CD4-positive, alpha-beta T cell (primary cell): ENCODE measurements at regions not wholly inside any gene's neighbourhood (a gene's known extent, or its start where the extent isn't known, plus 50 kb on each side); places are given as distances from the start of the nearest gene placed in this dataset.

Experiments used
- ATAC-seq: fragments of 200-7000 bp; cut with Tn5 transposase; one replicate; pipeline ENCODE4 v1.10.0; 2022; ENCODE audit warnings: mild to moderate bottlenecking; ENCODE audit not compliant: poor library complexity
- CTCF ChIA-PET: fragments of 350-600 bp; sonication (Branson Sonifier 250); formaldehyde crosslinking; loops from one replicate; lab custom pipeline; 2021; ENCODE audit warnings: antibody characterized with exemption, inconsistent platforms; lab: Charles Lee
- POLR2A ChIA-PET: fragments of 350-600 bp; sonication (Branson Sonifier 250); formaldehyde crosslinking; loops from one replicate; lab custom pipeline; 2021; ENCODE audit warnings: antibody characterized with exemption, inconsistent platforms; lab: Charles Lee
- DNase-seq, 14 experiments: peaks; one replicate each; pipeline ENCODE4 v3.0.0-alpha.2; 2013 to 2020; ENCODE audit warnings: mixed read lengths in 2 of 14
- H3K27ac ChIP-seq, 2 donors: one replicate each; pipeline versions ENCODE4 v1.5.1 to v1.7.0; 2013; ENCODE audit warnings: low read length in 2 of 2, low read depth in 1 of 2, mild to moderate bottlenecking in 1 of 2
- H3K27me3 ChIP-seq, 2 experiments: 1 replicate in 1 of 2; 2 replicates in 1 of 2; pipeline versions ENCODE4 v1.6.1 to v1.7.0; 2013; ENCODE audit warnings: low read length in 2 of 2, control low read depth in 1 of 2, mild to moderate bottlenecking in 1 of 2, moderate library complexity in 1 of 2; ENCODE audit not compliant: insufficient read depth in 2 of 2, control insufficient read depth in 1 of 2
- H3K36me3 ChIP-seq: one replicate; pipeline ENCODE4 v1.6.1; 2013; ENCODE audit warnings: low read length, control low read depth; ENCODE audit not compliant: insufficient read depth
- H3K4me1 ChIP-seq: one replicate; pipeline ENCODE4 v1.6.1; 2013; ENCODE audit warnings: low read length, control low read depth; ENCODE audit not compliant: insufficient read depth
- H3K4me3 ChIP-seq: one replicate; pipeline ENCODE4 v1.5.1; 2013; ENCODE audit warnings: mild to moderate bottlenecking, low read length, moderate library complexity
- H3K9me3 ChIP-seq, 2 experiments: 1 replicate in 1 of 2; 2 replicates in 1 of 2; pipeline versions ENCODE4 v1.6.1 to v1.7.0; 2013; ENCODE audit warnings: low read length in 2 of 2, mild to moderate bottlenecking in 2 of 2, control low read depth in 1 of 2, moderate library complexity in 1 of 2; ENCODE audit not compliant: control insufficient read depth in 1 of 2, insufficient read depth in 1 of 2
- H3K27ac Mint-ChIP-seq: one replicate; pipeline ENCODE4 v1.8.0; 2020; ENCODE audit warnings: mixed read lengths
- H3K27me3 Mint-ChIP-seq: one replicate; pipeline ENCODE4 v1.8.0; 2021; ENCODE audit warnings: mixed read lengths
- H3K36me3 Mint-ChIP-seq: one replicate; pipeline ENCODE4 v1.8.0; 2021; ENCODE audit warnings: low read depth, mixed read lengths
- H3K4me1 Mint-ChIP-seq: one replicate; pipeline ENCODE4 v1.8.0; 2021; ENCODE audit warnings: low read depth, mixed read lengths
- H3K4me3 Mint-ChIP-seq: one replicate; pipeline ENCODE4 v1.8.0; 2020; ENCODE audit warnings: mild to moderate bottlenecking, mixed read lengths
- H3K9me3 Mint-ChIP-seq: one replicate; pipeline ENCODE4 v1.8.0; 2020; ENCODE audit warnings: mixed read lengths
- intact Hi-C, 2 experiments: fragments of 100-400 bp; cut with DNase I in 1 of 2; cut with micrococcal nuclease in 1 of 2; formaldehyde crosslinking; loops; one replicate each; pipeline versions ENCODE4 v1.15.1 to v1.9.0; 2023 to 2025; cut with DNase I, micrococcal nuclease
- TF ChIP-seq, protein P1 (sequence below): fragments of 200-600 bp; IDR thresholded peaks from one replicate; pipeline ENCODE4 v1.8.0; 2022; ENCODE audit warnings: antibody characterized with exemption, mild to moderate bottlenecking

DNA sequence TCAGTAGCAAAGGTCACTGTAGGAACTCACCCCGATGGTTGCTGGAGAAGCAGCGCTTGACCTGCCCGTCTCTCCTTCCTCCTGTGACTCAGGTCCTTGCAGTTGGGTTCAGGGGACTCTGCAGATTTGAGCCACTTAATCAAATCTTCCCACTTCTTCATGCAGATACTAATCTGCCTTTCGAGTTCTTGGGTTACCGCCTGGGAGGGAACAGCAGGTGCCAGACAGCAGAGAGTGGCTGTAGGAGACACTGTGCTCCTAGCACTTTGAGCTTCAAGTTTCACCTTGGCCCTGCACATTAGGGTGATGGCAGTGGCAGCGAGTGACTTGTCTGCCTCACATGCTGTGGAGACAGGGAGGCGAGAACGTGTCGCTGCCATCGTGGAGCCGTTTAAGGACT lies 478.3 kb downstream of the PSAT1 start:
- TF ChIP-seq, protein P1, sequence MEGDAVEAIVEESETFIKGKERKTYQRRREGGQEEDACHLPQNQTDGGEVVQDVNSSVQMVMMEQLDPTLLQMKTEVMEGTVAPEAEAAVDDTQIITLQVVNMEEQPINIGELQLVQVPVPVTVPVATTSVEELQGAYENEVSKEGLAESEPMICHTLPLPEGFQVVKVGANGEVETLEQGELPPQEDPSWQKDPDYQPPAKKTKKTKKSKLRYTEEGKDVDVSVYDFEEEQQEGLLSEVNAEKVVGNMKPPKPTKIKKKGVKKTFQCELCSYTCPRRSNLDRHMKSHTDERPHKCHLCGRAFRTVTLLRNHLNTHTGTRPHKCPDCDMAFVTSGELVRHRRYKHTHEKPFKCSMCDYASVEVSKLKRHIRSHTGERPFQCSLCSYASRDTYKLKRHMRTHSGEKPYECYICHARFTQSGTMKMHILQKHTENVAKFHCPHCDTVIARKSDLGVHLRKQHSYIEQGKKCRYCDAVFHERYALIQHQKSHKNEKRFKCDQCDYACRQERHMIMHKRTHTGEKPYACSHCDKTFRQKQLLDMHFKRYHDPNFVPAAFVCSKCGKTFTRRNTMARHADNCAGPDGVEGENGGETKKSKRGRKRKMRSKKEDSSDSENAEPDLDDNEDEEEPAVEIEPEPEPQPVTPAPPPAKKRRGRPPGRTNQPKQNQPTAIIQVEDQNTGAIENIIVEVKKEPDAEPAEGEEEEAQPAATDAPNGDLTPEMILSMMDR: no peak
- Histone ChIP-seq H3K36me3 (no peaks in the 10 kb centered on the region), H3K27me3 (no peaks in the 10 kb centered on the region), H3K4me1 (no peaks in the 10 kb centered on the region), H3K9me3 (no peaks in the 10 kb centered on the region), H3K4me3 (no peak overlapping the region), H3K27ac (no peak overlapping the region)
- no peaks in the 10 kb centered on the region for H3K9me3 Mint-ChIP-seq
- no peak overlapping the region for H3K27ac Mint-ChIP-seq
- intact Hi-C loops: no loop called here
- H3K4me3 Mint-ChIP-seq: no peak overlapping the region
- no peaks in the 10 kb centered on the region for H3K4me1 Mint-ChIP-seq
- POLR2A ChIA-PET: no interaction called here
- CTCF ChIA-PET: no interaction called here
- ATAC-seq: no peak
- no peaks in the 10 kb centered on the region for H3K27me3 Mint-ChIP-seq
- H3K36me3 Mint-ChIP-seq: no peaks in the 10 kb centered on the region
- DNase-seq: no peak

DNA sequence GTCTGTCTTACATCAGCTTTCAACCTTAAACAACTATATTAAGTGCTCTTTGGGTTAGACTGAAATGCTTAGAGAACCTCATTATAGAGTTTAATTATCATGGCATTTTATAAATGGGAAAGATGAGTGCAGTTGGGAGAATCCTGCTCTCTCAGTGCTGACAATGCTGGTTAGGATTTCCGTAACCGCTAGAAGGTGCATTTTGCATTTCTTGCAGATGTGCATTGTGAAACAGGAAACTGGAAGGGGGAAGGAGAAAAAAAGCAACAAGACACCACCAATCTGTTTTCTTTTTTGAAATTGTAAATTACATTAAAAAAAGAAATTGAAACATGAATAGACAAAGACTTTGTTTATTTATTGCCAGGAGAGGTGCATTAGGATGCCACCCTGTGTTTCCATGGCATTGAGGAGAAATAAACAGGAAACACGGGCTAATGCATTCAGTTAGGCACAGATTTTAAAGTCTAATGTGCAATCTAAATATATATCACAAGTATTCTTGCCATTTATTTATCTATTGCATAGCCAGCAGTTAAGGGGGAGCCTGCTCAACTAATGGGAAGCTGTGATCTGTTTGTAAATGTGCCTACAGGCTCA lies 478.9 kb downstream of the PSAT1 start:
- Mint-ChIP-seq H3K4me3 (no peak overlapping the region), H3K36me3 (no peaks in the 10 kb centered on the region), H3K27me3 (no peaks in the 10 kb centered on the region), H3K4me1 (no peaks in the 10 kb centered on the region), H3K27ac (no peak overlapping the region), H3K9me3 (no peaks in the 10 kb centered on the region)
- Histone ChIP-seq H3K27me3 (no peaks in the 10 kb centered on the region), H3K4me3 (no peak overlapping the region), H3K4me1 (no peaks in the 10 kb centered on the region), H3K27ac (no peak overlapping the region), H3K9me3 (no peaks in the 10 kb centered on the region), H3K36me3 (no peaks in the 10 kb centered on the region)
- ATAC-seq: no peak
- no peak for DNase-seq
- intact Hi-C loops: no loop called here
- ChIA-PET POLR2A (no interaction called here), CTCF (no interaction called here)
- TF ChIP-seq, protein P1: no peak

DNA sequence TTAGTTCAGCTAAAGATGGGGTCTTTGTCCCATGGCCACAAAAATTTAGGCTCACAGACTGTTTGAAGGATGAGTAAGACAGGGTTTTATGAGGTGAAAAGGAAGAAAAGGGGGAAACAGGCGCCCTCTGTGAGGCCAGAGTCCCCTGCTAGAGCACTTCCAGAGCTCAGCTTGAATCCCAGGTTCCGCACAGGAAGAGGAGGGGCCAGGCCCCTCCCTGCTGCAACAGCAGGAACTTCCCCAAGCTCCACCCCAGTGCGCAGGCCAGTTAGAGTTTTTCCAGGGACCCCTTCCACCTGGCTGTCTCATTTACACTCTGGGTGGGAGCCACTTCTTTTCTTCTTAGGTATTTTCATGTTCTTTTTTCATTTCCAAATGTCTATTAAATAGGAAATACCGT lies 480.8 kb downstream of the PSAT1 start:
- Histone ChIP-seq H3K27ac (no peak overlapping the region), H3K27me3 (no peaks in the 10 kb centered on the region), H3K4me1 (no peaks in the 10 kb centered on the region), H3K9me3 (no peaks in the 10 kb centered on the region), H3K4me3 (no peak overlapping the region), H3K36me3 (no peaks in the 10 kb centered on the region)
- Mint-ChIP-seq H3K27ac (no peak overlapping the region), H3K4me3 (no peak overlapping the region), H3K9me3 (no peaks in the 10 kb centered on the region), H3K27me3 (no peaks in the 10 kb centered on the region), H3K4me1 (no peaks in the 10 kb centered on the region), H3K36me3 (no peaks in the 10 kb centered on the region)
- ChIA-PET CTCF (no interaction called here), POLR2A (no interaction called here)
- DNase-seq: no peak
- TF ChIP-seq, protein P1: no peak
- intact Hi-C loops: no loop called here
- ATAC-seq: no peak
